NCI-H2107 (cell line): ENCODE measurements at regions not wholly inside any gene's neighbourhood (a gene's known extent, or its start where the extent isn't known, plus 50 kb on each side); places are given as distances from the start of the nearest gene placed in this dataset.

ENCODE experiments used
- DNase-seq: peaks from one replicate; lab custom pipeline; 2025; lab: John Stamatoyannopoulos, UW

DNA sequence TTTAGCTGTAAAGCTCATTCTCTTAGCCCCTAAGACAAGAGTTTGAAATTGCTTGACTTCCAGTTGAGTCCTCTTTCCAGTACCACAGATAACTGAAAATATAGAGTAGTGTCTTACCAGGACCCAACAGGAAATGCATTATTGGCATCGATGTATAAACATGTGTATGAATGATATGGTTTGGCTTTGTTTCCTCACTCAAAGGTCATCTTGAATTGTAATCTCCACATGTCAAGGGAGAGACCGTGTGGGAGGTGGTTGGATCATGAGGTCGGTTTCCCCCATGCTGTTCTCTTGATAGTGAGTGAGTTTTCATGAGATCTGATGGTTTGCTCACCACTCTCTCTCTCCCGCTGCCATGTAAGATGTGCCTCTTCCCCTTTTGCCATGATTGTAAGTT, 745.0 kb downstream of the TMEM182 start:
- DNase-seq: no peak

DNA sequence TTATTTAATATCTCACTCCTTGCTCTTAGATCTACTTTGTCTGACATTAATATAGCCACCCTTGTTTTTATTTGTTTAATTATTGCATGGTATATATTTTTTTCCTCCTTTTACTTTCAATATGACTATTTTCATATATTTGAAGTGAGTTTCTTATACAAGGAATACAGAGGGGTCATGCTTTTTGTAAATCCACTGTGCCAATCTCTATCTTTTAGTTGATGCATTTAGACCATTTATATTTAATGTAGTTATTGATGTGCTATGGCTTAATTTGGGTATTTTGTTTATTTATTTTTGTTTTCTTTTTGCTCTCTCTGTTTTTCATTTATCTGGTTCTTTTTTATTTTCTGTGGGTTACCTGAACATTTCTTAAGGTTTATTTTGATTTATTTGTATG, 750.6 kb downstream of the TMEM182 start:
- no peak for DNase-seq

DNA sequence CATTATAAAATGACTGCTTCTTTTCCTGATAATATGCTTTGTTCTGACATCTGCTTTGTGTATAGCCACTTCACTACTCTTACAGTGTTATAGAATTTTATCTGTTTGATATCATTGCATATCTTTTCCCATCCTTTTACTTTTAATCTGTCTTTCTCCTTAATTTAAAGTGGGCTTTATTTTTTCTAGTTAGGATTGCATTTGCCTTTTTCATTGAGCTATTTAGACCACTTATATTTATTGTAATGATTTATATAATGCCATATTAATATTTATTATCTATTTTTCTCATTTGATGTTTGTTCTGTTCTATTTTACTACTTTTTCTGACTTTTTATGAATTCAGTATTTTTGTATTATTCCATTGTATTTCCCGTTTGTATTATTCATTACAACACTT, 758.7 kb downstream of the TMEM182 start:
- DNase-seq: no peak

DNA sequence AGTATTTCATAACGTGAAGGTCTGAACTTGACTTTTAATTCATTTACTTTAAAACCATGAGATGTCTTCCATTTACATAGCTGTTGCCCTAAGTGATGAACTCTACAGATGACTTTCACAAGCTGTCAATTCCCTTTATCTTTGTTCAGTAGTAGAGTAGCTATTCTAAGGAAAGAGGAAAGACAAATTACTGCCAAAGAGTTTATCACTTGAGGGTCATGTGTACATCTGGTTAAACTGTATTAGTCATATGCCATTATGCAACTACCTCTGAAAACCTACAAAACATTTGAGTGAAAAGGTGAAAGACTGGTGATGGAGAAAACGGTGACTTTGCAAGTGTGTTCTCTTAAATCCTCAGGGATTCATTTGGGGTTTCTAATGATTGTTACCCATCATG, 763.9 kb downstream of the TMEM182 start:
- no peak for DNase-seq

DNA sequence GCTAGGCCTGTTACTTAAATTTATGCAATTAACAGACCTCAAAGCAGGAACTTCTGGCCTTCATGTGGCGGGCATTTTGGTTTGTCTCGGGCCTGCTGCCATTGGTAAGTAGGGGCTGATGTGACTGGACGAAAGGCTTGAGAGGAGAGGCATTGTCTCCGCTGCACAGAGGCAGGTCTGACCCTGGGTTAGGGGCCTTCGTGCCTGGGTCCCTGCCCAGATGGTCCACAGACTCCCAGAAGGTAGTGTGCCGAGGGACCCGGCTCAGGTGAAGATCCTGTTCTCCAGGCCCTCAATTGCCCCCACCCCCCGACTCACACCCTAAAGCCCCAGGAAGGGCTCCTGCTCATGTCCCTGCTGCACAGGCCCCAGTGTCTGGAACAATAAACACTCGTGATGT, 764.9 kb downstream of the TMEM182 start:
- no peak for DNase-seq

DNA sequence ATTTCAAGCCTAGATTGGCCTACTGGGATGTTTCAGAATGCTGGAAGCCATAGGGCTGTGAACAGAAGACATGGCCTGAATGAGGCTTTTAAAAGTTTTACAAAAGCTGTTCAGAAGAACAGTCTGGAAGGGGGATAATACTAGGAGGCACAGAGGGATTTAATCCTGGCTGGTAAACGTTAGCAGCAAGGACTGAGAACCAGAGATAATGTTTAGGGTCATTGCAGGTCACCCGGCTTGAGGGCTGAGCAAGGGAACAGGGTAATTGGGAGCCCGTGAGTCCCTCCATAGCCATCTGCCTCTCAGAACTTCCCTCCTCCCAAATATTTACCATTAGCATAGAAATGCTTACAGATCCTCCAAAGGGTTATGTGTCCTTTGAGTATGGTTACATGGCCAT, 765.4 kb downstream of the TMEM182 start:
- DNase-seq: no peak

DNA sequence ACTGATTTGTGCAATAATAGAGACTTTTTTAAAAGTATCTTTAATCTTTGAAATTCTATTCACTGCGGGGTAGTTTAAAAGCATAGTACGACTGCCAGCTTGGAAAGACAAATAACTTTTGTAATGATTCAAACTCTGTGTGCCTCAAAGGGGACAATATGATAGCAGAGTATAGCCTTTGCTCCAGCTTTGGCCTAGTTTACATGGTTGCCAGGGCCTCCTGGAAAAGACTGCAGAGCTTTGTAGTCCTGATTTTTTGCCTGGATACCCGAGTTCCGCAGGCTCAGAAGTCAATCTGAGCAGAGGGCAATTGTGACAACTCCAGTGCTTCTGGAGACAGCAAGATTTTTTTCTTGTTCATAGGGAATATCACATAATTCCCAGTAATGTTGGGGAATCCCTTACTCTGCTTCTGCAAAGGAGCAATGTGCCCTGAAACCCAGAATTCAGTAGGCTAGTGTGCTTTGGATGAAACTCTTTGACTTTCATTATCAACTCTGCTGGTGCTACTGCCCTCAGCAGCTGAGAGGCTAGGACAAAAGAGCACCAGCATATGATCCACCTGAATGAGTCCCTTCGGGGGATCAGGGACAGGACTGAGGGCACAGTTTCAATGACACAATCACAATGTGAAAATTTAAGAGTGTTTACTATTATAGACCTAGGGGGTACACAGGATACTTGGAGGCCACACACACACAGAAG, 768.1 kb downstream of the TMEM182 start:
- DNase-seq: no peak

DNA sequence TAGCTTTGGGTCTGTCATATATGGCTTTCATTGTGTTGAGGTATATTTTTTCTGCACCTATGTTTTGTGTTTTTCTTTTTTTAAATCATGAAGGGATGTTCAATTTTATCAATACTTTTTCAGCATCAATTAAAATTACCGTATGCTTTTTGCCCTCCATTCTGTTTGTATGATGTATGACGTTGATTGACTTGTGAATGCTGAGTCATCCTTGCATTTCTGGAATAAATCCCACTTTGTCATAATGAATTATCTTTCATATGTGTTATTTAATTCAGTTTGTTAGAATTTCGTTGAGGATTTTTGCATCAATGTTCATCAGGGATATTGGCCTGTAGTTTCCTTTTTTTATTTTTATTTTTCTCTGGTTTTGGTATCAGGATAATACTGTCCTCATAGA, 790.9 kb downstream of the TMEM182 start:
- no peak for DNase-seq

DNA sequence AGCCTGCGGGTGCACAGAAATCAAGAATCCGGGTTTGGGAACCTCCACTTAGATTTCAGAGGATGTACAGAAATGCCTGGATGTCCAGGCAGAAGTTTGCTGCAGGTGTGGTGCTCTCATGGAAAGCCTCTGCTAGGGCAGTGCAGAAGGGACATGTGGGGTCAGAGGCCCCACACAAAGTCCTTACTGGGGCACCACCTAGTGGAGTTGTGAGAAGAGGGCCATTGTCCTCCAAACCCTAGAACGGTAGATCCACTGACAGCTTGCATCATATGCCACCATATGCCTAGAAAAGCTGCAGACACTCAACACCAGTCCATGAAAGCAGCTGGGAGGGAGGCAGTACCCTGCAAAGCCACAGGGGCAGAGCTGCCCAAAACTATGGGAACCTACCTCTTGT, 833.0 kb downstream of the TMEM182 start:
- no peak for DNase-seq

DNA sequence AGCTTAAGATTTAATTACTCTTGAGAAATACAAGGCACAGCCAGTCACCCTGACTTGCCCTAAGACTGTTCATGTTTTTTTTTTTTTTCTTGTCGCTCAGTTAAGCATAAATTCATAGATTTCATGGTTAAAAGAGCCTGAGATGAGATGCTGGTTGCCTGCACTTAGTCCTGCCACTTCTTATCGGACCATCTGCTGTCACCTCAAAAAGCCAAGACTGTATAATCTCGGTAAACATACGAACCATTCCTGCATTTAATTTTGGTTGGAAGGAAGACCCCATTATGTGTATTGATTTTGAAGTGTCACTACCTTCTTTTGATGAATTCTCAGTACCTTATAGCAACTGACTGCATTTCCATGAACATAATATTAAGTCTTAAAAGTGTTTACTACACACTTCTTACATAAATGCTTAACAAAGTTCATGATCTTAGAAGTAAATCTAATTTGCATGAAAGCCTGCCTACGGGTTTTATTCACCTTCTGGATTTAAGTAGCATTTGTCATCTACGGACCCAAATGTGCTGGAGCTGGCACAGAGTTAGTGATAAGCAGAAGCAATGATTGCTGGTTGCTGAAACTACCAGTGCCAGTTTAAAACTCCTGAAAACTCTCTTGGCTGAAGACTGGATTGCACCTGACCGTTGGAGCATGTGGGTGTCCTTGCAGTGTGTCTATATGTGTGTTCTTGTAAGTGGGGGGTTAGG, 843.4 kb downstream of the TMEM182 start:
- DNase-seq: no peak

DNA sequence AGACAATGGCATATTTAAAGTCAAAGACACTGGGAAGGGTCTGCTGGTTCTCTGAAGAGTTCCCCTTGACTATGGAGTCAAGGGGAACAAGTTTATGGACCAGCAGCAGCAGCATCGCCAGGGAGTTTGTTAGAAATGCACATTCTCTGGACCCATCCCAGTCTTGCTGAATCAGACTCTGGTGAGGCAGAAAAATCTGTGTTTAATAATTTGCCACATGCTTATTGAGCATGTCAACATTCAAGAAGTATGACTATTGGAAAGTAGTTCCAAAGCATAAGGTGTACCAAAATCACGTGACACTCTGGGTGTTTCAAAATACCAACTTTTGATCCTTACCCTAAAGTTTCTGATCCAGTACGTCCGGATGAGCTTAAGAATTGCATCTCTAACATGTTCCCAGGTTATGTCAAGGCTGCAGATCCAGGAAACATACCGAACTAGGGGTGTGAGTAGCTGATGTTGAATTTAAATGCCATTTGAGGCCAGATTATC, 853.8 kb downstream of the TMEM182 start:
- no peak for DNase-seq

DNA sequence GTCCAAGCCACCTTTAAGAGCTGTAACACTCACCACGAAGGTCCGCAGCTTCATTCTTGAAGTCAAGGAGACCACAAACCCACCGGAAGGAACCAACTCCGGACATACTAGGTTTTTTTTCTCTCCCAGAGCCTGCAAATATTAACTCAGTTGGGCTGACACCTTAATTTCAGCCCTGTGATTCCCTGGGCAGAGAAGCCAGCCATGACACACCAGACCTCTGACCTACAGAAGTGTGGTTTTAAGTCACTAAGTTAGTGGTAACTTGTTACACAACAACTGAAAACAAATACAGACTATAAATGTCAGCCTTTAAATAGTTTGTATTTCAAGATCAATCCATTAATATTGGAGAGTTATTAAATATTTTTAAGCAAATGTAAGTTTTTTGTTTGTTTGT, 855.1 kb downstream of the TMEM182 start:
- no peak for DNase-seq

DNA sequence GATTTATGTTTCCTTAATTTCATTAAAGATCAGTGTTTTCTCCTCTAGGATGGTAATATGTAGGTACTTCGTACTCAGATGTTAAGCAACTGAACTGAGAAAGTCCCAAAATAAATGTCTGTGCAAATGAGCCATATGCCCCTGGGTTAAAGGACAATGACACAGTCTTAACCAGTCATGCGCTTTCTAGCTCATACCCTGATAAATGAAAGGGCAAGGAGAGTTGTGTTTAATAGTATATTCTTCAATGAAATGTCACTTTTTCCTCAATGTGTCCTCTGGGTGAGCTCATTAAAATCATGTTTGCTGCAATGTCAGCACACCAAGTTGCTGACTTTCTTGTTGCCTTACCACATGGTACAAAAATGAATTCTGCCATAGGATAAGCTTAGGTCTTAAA, 856.3 kb downstream of the TMEM182 start:
- DNase-seq: no peak

DNA sequence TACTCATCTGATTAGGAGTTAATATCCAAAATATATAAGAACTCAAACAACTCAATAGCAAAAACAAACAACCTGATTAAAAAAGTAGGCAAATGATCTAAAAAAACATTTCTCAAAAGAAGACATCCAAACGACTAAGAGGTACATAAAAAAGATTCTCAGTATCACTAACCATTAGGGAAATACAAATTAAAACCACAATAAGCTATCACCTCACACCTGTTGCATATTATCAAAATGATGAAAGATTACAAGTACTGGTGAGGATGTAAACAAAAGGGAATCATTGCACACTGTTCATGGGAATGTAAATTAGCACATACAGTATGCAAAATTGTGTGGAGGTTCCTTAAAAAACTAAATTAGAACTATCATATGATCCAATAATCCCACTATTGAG, 865.5 kb downstream of the TMEM182 start:
- no peak for DNase-seq

DNA sequence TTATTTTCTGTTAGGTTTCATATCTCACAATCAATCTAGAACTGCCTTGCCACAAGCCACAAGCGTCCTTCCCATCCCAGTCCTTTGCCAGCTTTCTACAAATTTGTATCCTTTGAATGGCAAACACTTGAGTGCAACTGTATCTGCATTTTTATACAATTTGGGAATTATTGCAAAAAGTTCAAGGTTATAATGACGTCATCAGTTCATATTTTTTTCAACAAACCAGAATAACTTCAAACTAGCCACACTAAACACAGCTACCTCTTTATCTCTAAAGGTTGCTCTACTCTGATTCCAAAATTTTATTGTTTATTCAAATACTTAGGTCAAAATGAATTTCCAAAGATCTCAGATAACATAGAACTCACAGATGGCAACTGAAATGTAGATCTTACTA, 877.1 kb downstream of the TMEM182 start:
- no peak for DNase-seq

DNA sequence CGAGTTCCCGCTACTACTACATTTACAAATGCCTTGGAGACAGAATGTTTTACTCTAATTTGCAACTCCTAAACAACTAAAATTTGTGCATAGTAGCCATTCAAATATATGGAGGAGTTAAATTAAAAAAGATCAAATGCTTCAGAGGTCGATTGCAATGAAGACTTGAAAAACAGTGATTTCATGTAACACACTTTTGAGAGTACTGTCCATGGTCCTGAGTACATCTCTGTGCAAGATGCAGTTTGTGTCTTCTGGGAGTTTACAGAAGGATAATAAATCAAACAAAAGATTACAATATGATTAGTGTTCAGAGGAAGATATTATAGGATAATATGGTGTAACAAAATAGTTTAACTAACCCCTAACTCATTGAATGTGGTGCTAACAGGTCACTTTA, 894.7 kb downstream of the TMEM182 start:
- DNase-seq: no peak

DNA sequence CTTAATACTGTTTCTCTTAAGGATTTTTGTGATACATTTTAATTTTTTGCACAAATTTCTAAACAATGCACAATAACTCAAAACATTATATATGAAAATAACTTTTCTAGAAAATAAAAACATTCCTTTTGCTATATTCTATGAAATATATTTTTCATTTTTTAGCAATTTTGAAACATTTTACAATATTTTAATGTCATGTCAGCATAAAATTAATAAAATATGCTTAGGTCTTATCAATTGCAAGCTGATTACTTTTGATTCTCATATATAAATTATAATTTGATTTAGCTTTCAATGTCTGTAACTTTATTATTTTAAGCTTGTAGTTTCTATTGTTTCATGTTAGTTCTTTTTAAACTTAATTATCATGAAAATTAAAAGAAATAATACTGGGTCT, 898.7 kb downstream of the TMEM182 start:
- DNase-seq: no peak

DNA sequence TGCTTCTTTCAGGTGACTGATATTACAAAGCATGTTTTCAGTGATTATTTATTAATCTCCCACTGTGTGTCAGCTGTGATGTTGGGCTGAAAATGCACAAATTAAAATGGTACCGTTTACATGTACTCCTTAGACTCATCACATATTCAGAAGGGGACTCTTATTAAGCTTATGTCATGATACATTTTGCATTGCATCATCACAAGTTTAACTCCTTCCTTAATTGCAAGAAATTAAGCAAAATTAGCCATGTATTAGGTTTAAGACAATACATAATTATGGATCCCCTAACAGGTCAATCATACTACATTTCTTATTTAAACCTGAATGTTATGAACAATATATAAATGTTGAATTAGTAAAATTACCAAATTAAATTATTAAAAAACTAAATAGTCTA, 899.1 kb downstream of the TMEM182 start:
- DNase-seq: no peak

DNA sequence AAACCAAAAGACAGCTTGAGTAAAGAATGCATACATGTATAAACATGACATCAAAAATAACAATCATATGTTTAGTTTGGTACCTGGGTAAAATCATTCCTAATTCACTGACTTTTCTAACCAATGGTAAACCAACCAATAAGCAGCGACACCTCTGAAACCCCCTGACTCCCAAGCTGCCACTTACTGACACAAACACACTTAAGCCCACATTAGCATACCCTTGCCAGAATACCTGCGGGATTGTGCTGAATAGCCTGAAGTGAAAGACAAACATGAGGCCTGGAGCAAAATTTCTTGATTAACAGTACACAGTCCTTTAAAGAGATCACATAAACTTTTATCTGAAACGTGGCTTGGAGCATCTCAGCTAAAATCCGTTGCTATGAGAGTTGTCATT, 902.9 kb downstream of the TMEM182 start:
- no peak for DNase-seq

DNA sequence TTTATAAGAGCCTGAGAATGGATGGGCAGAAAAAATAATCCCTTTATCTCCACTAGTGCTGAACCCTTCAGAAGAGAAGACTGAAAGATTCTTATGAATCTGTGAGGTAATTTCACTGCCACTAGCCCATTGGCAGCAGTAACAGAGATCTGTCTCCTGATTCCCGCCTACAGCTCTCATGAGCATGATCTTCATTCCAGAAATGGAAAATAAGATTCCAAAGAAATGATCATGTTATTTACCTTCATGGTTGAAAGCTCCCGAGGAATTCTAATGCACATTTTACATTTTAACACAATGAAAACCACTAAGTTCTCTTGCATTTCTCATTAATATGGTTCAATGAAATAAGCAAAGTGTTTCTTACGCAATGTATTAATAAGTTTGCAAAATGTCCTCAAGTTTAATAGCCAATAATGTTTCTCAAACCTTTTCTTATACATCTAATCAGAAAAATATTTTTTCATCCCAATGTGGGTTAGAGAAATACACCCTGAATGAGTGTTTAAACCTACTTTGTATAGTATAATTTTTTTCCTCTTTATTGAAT, 905.6 kb downstream of the TMEM182 start:
- DNase-seq: no peak

DNA sequence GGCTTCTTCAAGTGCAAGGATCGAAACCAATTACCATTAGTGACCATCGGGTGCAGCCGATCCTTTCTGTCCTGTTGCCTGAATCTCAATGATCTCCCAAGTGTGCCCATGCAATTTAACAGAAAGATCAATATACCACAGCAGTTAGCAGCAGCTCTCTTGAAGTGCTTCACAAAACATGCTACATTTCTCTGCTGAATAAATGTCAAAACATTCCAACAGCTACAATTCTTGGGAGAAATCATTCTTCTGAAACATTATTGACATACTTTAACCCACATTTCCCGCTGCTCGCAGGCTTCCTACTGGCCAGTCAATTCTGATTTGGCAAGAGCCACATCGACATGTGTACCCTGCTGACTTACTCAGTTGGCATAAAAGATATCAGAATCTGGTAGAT, 907.7 kb downstream of the TMEM182 start:
- DNase-seq: no peak
